T-helper 2 cell treated with Interferon-gamma antibody and Interleukin-4, amounts not matched to agents 5 μg/mL and 100 μg/mL, for 36 hours (primary cell): ENCODE measurements at regions not wholly inside any gene's neighbourhood (a gene's known extent, or its start where the extent isn't known, plus 50 kb on each side); places are given as distances from the start of the nearest gene placed in this dataset.

Experiments
- DNase-seq: peaks from one replicate; pipeline ENCODE4 v3.0.0; 2021; ENCODE audit warnings: low spot score
- H3K27ac Mint-ChIP-seq: one replicate; pipeline ENCODE4 v1.8.0; 2021; ENCODE audit warnings: mild to moderate bottlenecking, mixed read lengths
- H3K27me3 Mint-ChIP-seq: one replicate; pipeline ENCODE4 v1.8.0; 2021; ENCODE audit warnings: low read depth, mixed read lengths
- H3K36me3 Mint-ChIP-seq: one replicate; pipeline ENCODE4 v1.8.0; 2021; ENCODE audit warnings: low read depth, mixed read lengths
- H3K4me1 Mint-ChIP-seq: one replicate; pipeline ENCODE4 v1.8.0; 2021; ENCODE audit warnings: low read depth, mixed read lengths
- H3K4me3 Mint-ChIP-seq: one replicate; pipeline ENCODE4 v1.8.0; 2022; ENCODE audit warnings: mild to moderate bottlenecking, moderate library complexity, mixed read lengths
- H3K9me3 Mint-ChIP-seq: one replicate; pipeline ENCODE4 v1.8.0; 2021; ENCODE audit warnings: mixed read lengths

- H3K27ac Mint-ChIP-seq: no peak overlapping the region
- no peaks in the 10 kb centered on the region for H3K36me3 Mint-ChIP-seq
- no peak overlapping the region for H3K4me3 Mint-ChIP-seq
- no peak for DNase-seq
- H3K9me3 Mint-ChIP-seq: peaks cover 22% of the 10 kb centered on the region
- no peaks in the 10 kb centered on the region for H3K4me1 Mint-ChIP-seq
- no peaks in the 10 kb centered on the region for H3K27me3 Mint-ChIP-seq
Observed at GRCh38 chr3:178284181-178284580, 252.1 kb upstream of the KCNMB2 start.

- Mint-ChIP-seq H3K4me1 (no peaks in the 10 kb centered on the region), H3K4me3 (no peak overlapping the region), H3K36me3 (no peaks in the 10 kb centered on the region), H3K27ac (no peak overlapping the region), H3K9me3 (peaks cover 8% of the 10 kb centered on the region), H3K27me3 (no peaks in the 10 kb centered on the region)
- DNase-seq: no peak
Observed at GRCh38 chr3:178288074-178288473, 248.2 kb upstream of the KCNMB2 start.

DNA sequence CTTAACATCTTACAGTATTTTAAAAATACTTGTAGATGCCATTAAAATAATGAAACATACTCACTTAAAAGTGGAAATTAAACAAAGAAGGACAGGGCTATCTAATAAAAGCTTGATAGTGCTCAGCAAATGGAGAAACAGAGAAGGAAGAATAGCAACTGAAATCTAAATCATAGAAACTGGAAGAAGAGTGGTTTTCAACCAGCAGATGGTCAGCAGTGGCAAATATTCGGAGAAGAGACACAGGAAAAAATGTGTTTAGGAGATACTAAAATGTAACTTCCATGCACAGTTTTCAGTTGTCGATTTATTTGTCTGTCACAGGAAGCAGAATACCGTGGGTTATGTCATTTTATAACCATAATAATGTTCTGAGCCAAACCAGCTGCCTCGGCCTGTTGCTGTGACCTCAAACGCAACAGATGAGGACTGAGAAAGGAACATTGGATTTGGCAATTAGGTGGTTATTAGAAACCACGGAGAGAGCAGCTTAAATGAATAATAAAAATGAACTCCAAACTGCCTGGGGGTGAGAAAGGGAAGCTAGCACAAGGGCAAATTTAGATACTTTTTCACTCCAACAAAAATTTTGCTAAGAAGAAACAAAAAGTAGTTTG lies 246.6 kb upstream of the KCNMB2 start:
- Mint-ChIP-seq H3K27me3 (no peaks in the 10 kb centered on the region), H3K4me1 (no peaks in the 10 kb centered on the region)
- DNase-seq: no peak

DNA sequence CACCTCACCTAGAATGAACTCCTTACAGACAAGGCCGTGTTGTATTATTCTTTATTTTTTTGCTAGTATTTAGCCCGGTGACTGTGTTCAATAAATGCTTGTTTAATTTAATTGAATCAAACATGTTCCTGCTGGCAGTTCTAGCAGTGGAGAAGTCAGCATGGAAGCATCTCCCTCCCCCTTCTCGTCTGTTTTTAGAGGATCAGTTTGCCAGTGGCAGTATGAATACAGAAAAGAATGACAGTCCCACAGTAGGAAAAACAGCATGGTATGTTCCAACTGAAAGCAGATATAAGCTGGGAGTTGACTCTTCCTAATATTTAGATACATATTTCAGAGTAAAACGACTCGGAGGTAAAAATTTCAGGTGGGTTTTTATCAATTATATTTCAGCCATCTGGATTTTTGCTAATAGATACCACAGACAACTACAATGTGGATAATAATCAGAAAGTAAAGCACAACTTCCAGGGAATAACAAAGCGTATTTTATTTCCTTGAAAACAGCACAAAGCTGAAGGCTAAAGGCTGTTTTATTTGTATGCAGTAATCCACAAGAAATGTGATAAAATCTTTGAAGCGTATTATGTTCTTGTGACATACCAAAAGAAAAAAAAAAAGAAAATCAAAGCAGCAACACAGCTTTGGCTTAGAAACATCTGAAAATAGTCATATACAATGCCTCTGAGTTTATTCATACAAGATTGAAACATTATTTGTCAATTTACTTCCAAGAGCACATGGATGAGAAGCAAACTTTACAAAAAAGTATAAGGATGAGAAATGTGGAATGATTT lies 244.5 kb upstream of the KCNMB2 start:
- H3K4me1 Mint-ChIP-seq: no peaks in the 10 kb centered on the region
- H3K4me3 Mint-ChIP-seq: no peak overlapping the region
- no peaks in the 10 kb centered on the region for H3K27me3 Mint-ChIP-seq
- DNase-seq: no peak
- H3K27ac Mint-ChIP-seq: no peak overlapping the region
- no peaks in the 10 kb centered on the region for H3K36me3 Mint-ChIP-seq
- H3K9me3 Mint-ChIP-seq: peaks cover 8% of the 10 kb centered on the region

More for the DNA sequence above, 246.6 kb upstream of the KCNMB2 start:
- no peak overlapping the region for H3K27ac Mint-ChIP-seq
- peaks cover 8% of the 10 kb centered on the region for H3K9me3 Mint-ChIP-seq
- no peak overlapping the region for H3K4me3 Mint-ChIP-seq
- no peaks in the 10 kb centered on the region for H3K36me3 Mint-ChIP-seq

DNA sequence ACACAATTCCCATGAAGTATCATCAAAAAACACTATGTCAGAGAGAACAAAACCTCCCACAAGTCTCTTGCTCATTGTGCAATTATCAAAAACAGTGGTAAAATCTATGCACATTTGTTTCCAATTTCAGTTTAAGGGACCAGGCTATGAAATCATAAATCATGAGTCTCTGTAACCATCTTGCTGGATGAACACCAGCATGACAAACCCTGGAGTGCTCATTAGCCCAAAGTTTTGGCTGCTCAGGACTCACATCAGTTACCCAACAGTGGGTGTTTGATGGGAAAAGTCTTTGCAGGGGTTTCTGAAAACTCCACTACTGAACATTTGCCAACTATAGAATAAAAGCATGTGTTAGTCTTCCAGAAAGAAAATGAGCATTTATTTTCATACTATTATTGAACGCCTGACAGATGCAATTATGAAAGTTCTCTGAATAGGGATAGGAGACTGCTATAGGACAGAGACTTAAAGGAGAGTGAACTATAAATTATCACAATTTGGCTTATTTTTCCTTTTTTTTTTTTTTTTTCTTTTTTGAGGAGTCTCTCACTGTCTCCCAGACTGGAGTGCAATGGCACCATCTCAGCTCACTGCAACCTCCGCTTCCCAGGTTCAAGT lies 240.8 kb upstream of the KCNMB2 start:
- no peaks in the 10 kb centered on the region for H3K9me3 Mint-ChIP-seq
- H3K36me3 Mint-ChIP-seq: no peaks in the 10 kb centered on the region
- no peak overlapping the region for H3K4me3 Mint-ChIP-seq
- H3K4me1 Mint-ChIP-seq: no peaks in the 10 kb centered on the region
- H3K27ac Mint-ChIP-seq: no peak overlapping the region
- no peaks in the 10 kb centered on the region for H3K27me3 Mint-ChIP-seq
- no peak for DNase-seq

DNA sequence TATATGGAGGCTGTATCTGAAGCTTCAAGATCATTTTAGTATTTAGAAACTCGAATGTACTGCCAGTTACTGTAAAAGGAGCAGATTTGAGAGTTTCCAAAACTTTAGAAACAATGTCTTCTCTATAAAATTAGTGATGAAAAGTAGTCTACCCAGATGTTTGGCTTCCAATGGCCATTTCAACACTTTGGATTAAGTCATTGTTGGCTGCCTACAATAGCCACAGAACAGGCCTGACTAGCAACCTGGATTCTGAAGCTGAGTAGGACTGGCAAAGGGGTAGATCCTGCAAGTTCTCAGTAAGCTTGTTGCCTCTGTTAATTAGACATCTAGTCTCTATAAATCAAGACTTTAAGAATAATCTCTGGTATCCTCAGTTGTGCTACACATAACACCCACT lies 239.0 kb upstream of the KCNMB2 start:
- Mint-ChIP-seq H3K27ac (no peak overlapping the region), H3K36me3 (no peaks in the 10 kb centered on the region), H3K4me1 (no peaks in the 10 kb centered on the region), H3K4me3 (no peak overlapping the region), H3K9me3 (no peaks in the 10 kb centered on the region), H3K27me3 (no peaks in the 10 kb centered on the region)
- no peak for DNase-seq

DNA sequence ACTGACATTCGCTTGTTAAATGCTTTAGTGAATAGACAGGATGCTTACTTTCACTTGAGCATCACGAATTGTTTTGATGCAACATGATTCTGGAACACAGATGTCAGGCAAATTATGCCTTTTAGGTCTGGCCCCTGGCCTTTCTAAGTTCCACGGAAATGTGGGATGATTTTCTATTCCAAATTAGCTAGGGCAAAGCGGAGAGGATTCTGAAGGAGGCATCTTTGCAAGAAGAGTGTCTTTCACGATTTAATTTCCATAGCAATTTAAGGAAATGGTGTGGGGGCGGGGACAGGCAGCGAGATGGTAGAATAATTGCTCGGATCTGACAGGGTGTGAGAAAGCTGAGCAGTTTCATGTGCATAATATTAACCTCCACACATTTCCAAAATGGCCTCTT lies 238.5 kb upstream of the KCNMB2 start:
- no peaks in the 10 kb centered on the region for H3K36me3 Mint-ChIP-seq
- no peaks in the 10 kb centered on the region for H3K4me1 Mint-ChIP-seq
- DNase-seq: no peak
- no peak overlapping the region for H3K27ac Mint-ChIP-seq
- no peaks in the 10 kb centered on the region for H3K9me3 Mint-ChIP-seq
- H3K4me3 Mint-ChIP-seq: no peak overlapping the region
- no peaks in the 10 kb centered on the region for H3K27me3 Mint-ChIP-seq

DNA sequence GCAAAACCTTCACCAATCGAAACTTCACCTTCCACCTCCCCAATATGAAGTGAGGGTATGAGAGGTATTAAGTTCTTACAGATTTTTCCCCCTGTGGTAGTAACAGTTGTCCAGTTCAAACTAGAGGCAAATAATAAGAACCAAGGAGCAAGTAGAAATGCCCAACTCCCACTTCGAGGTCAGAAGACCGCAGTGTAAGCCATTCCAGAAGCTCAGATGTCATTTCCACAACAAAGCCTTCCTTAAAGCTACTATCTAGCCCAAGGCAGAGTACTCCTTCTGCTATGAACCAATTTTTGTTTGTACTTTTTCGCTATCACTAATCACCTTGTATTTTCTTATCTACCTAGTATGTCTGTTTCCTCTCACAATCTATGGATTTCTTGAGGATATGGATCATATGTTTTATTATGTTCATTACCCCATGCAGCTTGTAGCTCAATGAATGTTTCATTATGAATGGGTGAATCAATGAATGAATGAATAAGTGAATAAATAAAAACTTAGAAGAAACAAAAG lies 235.7 kb upstream of the KCNMB2 start:
- Mint-ChIP-seq H3K36me3 (no peaks in the 10 kb centered on the region), H3K27me3 (no peaks in the 10 kb centered on the region), H3K4me3 (no peak overlapping the region), H3K27ac (no peak overlapping the region), H3K4me1 (no peaks in the 10 kb centered on the region), H3K9me3 (no peaks in the 10 kb centered on the region)
- no peak for DNase-seq

GRCh38 chr3:178302966-178303930 lies 233.0 kb upstream of the KCNMB2 start:
- no peaks in the 10 kb centered on the region for H3K36me3 Mint-ChIP-seq
- H3K27ac Mint-ChIP-seq: no peak overlapping the region
- H3K27me3 Mint-ChIP-seq: no peaks in the 10 kb centered on the region
- no peak overlapping the region for H3K4me3 Mint-ChIP-seq
- H3K4me1 Mint-ChIP-seq: no peaks in the 10 kb centered on the region
- DNase-seq: no peak
- no peaks in the 10 kb centered on the region for H3K9me3 Mint-ChIP-seq

- H3K27me3 Mint-ChIP-seq: no peaks in the 10 kb centered on the region
- no peak for DNase-seq
- no peak overlapping the region for H3K27ac Mint-ChIP-seq
- H3K4me1 Mint-ChIP-seq: no peaks in the 10 kb centered on the region
- no peaks in the 10 kb centered on the region for H3K9me3 Mint-ChIP-seq
- no peaks in the 10 kb centered on the region for H3K36me3 Mint-ChIP-seq
- no peak overlapping the region for H3K4me3 Mint-ChIP-seq
Observed at GRCh38 chr3:178304758-178305467, 231.3 kb upstream of the KCNMB2 start.

GRCh38 chr3:178306432-178307115 lies 229.7 kb upstream of the KCNMB2 start:
- no peaks in the 10 kb centered on the region for H3K9me3 Mint-ChIP-seq
- H3K4me3 Mint-ChIP-seq: no peak overlapping the region
- DNase-seq: no peak
- no peaks in the 10 kb centered on the region for H3K27me3 Mint-ChIP-seq
- H3K27ac Mint-ChIP-seq: no peak overlapping the region
- no peaks in the 10 kb centered on the region for H3K4me1 Mint-ChIP-seq
- H3K36me3 Mint-ChIP-seq: no peaks in the 10 kb centered on the region

- H3K4me1 Mint-ChIP-seq: no peaks in the 10 kb centered on the region
- H3K36me3 Mint-ChIP-seq: no peaks in the 10 kb centered on the region
- H3K27me3 Mint-ChIP-seq: no peaks in the 10 kb centered on the region
- no peaks in the 10 kb centered on the region for H3K9me3 Mint-ChIP-seq
- no peak overlapping the region for H3K27ac Mint-ChIP-seq
- no peak for DNase-seq
- no peak overlapping the region for H3K4me3 Mint-ChIP-seq
Observed at GRCh38 chr3:178308771-178309170, 227.5 kb upstream of the KCNMB2 start.

GRCh38 chr3:178310949-178311348 lies 225.3 kb upstream of the KCNMB2 start:
- no peak overlapping the region for H3K27ac Mint-ChIP-seq

More at GRCh38 chr3:178310949-178311348, 225.3 kb upstream of the KCNMB2 start:
- H3K9me3 Mint-ChIP-seq: no peaks in the 10 kb centered on the region
- no peaks in the 10 kb centered on the region for H3K27me3 Mint-ChIP-seq
- no peak for DNase-seq
- no peak overlapping the region for H3K4me3 Mint-ChIP-seq
- H3K4me1 Mint-ChIP-seq: no peaks in the 10 kb centered on the region
- no peaks in the 10 kb centered on the region for H3K36me3 Mint-ChIP-seq
